IPS DF 6.9 (cell line): ENCODE measurements at regions not wholly inside any gene's neighbourhood (a gene's known extent, or its start where the extent isn't known, plus 50 kb on each side); places are given as distances from the start of the nearest gene placed in this dataset.

Source experiments
- DNase-seq: peaks from one replicate; pipeline ENCODE4 v3.0.0-alpha.2; 2013; ENCODE audit warnings: low read depth, low spot score
- H3K27ac ChIP-seq: one replicate; pipeline ENCODE4 v1.5.1; 2013; ENCODE audit warnings: low read length, control low read depth
- H3K27me3 ChIP-seq: 2 replicates; pipeline ENCODE4 v1.6.1; 2013; ENCODE audit warnings: mild to moderate bottlenecking, low read length; ENCODE audit not compliant: control insufficient read depth, insufficient read depth
- H3K36me3 ChIP-seq: 2 replicates; pipeline ENCODE4 v1.6.1; 2013; ENCODE audit warnings: low read length; ENCODE audit not compliant: control insufficient read depth, insufficient read depth
- H3K4me1 ChIP-seq: 2 replicates; pipeline ENCODE4 v1.6.1; 2013; ENCODE audit warnings: low read length; ENCODE audit not compliant: control insufficient read depth, insufficient read depth
- H3K4me3 ChIP-seq: 2 replicates; pipeline ENCODE4 v1.5.1; 2013; ENCODE audit warnings: mild to moderate bottlenecking, low read length
- H3K9me3 ChIP-seq: 2 replicates; pipeline ENCODE4 v1.6.1; 2013; ENCODE audit warnings: low read length, inconsistent platforms; ENCODE audit not compliant: control insufficient read depth, insufficient read depth
- WGBS: extraction: QIAGEN DNeasy Blood & Tissue Kit; methylation state at CpG from one replicate; pipeline ENCODE4 v1.1.7; 2013; ENCODE audit warnings: mixed read lengths, missing lambda C conversion rate; ENCODE audit not compliant: insufficient read length, insufficient coverage; 5-methylcytosine and 5-hydroxymethylcytosine counted together

GRCh38 chr16:27681681-27682080 is 131.7 kb downstream of the KATNIP start:
- Histone ChIP-seq H3K9me3 (no peaks in the 10 kb centered on the region), H3K4me1 (peaks cover 1% of the 10 kb centered on the region; the same call in 1 of the 2 replicates), H3K4me3 (no peak overlapping the region), H3K27me3 (no peaks in the 10 kb centered on the region), H3K36me3 (no peaks in the 10 kb centered on the region), H3K27ac (no peak overlapping the region)
- WGBS, result no CpG with 5 or more reads among the region's 5 CpGs
- no peak for DNase-seq

- peaks cover 1% of the 10 kb centered on the region; the same call in 1 of the 2 replicates for H3K4me1 ChIP-seq
- DNase-seq, result no peak
- WGBS, result 100% methylated on average over 1 of the region's 2 CpGs
- no peak overlapping the region for H3K4me3 ChIP-seq
- no peaks in the 10 kb centered on the region for H3K9me3 ChIP-seq
- no peak overlapping the region for H3K27ac ChIP-seq
- no peaks in the 10 kb centered on the region for H3K36me3 ChIP-seq
- H3K27me3 ChIP-seq, result no peaks in the 10 kb centered on the region
Observed at GRCh38 chr16:27684047-27684446, 134.1 kb downstream of the KATNIP start.

- H3K4me3 ChIP-seq, result no peak overlapping the region
- H3K9me3 ChIP-seq, result no peaks in the 10 kb centered on the region
- no peaks in the 10 kb centered on the region for H3K36me3 ChIP-seq
- H3K4me1 ChIP-seq, result no peaks in the 10 kb centered on the region
- no CpG with 5 or more reads among the region's 1 CpG for WGBS
- H3K27me3 ChIP-seq, result no peaks in the 10 kb centered on the region
- DNase-seq, result no peak
- no peak overlapping the region for H3K27ac ChIP-seq
Observed at GRCh38 chr16:27685807-27686206, 135.9 kb downstream of the KATNIP start.

GRCh38 chr16:27686926-27687325 is 137.0 kb downstream of the KATNIP start:
- no peak for DNase-seq
- Histone ChIP-seq H3K27me3 (no peaks in the 10 kb centered on the region), H3K9me3 (no peaks in the 10 kb centered on the region), H3K27ac (no peak overlapping the region), H3K4me1 (no peaks in the 10 kb centered on the region), H3K4me3 (no peak overlapping the region), H3K36me3 (no peaks in the 10 kb centered on the region)
- 100% methylated on average over 1 of the region's 3 CpGs for WGBS

- DNase-seq, result no peak
- no peaks in the 10 kb centered on the region for H3K9me3 ChIP-seq
- no peaks in the 10 kb centered on the region for H3K27me3 ChIP-seq
- no CpG with 5 or more reads among the region's 2 CpGs for WGBS
- no peaks in the 10 kb centered on the region for H3K36me3 ChIP-seq
- no peaks in the 10 kb centered on the region for H3K4me1 ChIP-seq
- no peak overlapping the region for H3K4me3 ChIP-seq
- H3K27ac ChIP-seq, result no peak overlapping the region
Observed at GRCh38 chr16:27687605-27688004, 137.7 kb downstream of the KATNIP start.

- Histone ChIP-seq H3K27me3 (no peaks in the 10 kb centered on the region), H3K27ac (no peak overlapping the region), H3K4me1 (no peaks in the 10 kb centered on the region), H3K36me3 (no peaks in the 10 kb centered on the region), H3K9me3 (no peaks in the 10 kb centered on the region), H3K4me3 (no peak overlapping the region)
- DNase-seq, result no peak
- WGBS, result no CpG with 5 or more reads among the region's 5 CpGs
Observed at GRCh38 chr16:27689711-27690110, 139.8 kb downstream of the KATNIP start.

- Histone ChIP-seq H3K4me1 (no peaks in the 10 kb centered on the region), H3K27me3 (no peaks in the 10 kb centered on the region), H3K4me3 (no peak overlapping the region), H3K36me3 (no peaks in the 10 kb centered on the region), H3K27ac (no peak overlapping the region), H3K9me3 (no peaks in the 10 kb centered on the region)
- no peak for DNase-seq
- WGBS, result no CpG with 5 or more reads among the region's 3 CpGs
Observed at GRCh38 chr16:27690608-27691007, 140.7 kb downstream of the KATNIP start.

- no peak for DNase-seq
- WGBS, result no CpG with 5 or more reads among the region's 4 CpGs
- Histone ChIP-seq H3K27ac (no peak overlapping the region), H3K36me3 (no peaks in the 10 kb centered on the region), H3K27me3 (no peaks in the 10 kb centered on the region), H3K4me1 (no peaks in the 10 kb centered on the region), H3K4me3 (no peak overlapping the region), H3K9me3 (no peaks in the 10 kb centered on the region)
Observed at GRCh38 chr16:27691721-27692120, 141.8 kb downstream of the KATNIP start.

- Histone ChIP-seq H3K36me3 (no peaks in the 10 kb centered on the region), H3K9me3 (no peaks in the 10 kb centered on the region), H3K27me3 (no peaks in the 10 kb centered on the region), H3K27ac (no peak overlapping the region), H3K4me1 (no peaks in the 10 kb centered on the region), H3K4me3 (no peak overlapping the region)
- WGBS, result no CpG with 5 or more reads among the region's 10 CpGs
- no peak for DNase-seq
Observed at GRCh38 chr16:27692576-27692975, 142.6 kb downstream of the KATNIP start.

- WGBS, result no CpG with 5 or more reads among the region's 7 CpGs
- no peak overlapping the region for H3K4me3 ChIP-seq
- no peaks in the 10 kb centered on the region for H3K36me3 ChIP-seq
- DNase-seq, result no peak
- no peaks in the 10 kb centered on the region for H3K27me3 ChIP-seq
- H3K4me1 ChIP-seq, result peaks cover 5% of the 10 kb centered on the region; the same call in 1 of the 2 replicates
- H3K27ac ChIP-seq, result no peak overlapping the region
- no peaks in the 10 kb centered on the region for H3K9me3 ChIP-seq
Observed at GRCh38 chr16:27695161-27695560, 145.2 kb downstream of the KATNIP start.

GRCh38 chr16:27698266-27698665 is 148.3 kb downstream of the KATNIP start:
- no peaks in the 10 kb centered on the region for H3K27me3 ChIP-seq
- WGBS, result no CpG with 5 or more reads among the region's 14 CpGs
- no peak overlapping the region for H3K4me3 ChIP-seq
- no peaks in the 10 kb centered on the region for H3K36me3 ChIP-seq
- peak; percentile 67 for DNase-seq
- no peaks in the 10 kb centered on the region for H3K9me3 ChIP-seq
- H3K4me1 ChIP-seq, result peaks cover 5% of the 10 kb centered on the region; the same call in 1 of the 2 replicates
- H3K27ac ChIP-seq, result no peak overlapping the region
